ENCODE measurements at regions not wholly inside any gene's neighbourhood (a gene's known extent, or its start where the extent isn't known, plus 50 kb on each side); places are given as distances from the start of the nearest gene placed in this dataset.

DNA sequence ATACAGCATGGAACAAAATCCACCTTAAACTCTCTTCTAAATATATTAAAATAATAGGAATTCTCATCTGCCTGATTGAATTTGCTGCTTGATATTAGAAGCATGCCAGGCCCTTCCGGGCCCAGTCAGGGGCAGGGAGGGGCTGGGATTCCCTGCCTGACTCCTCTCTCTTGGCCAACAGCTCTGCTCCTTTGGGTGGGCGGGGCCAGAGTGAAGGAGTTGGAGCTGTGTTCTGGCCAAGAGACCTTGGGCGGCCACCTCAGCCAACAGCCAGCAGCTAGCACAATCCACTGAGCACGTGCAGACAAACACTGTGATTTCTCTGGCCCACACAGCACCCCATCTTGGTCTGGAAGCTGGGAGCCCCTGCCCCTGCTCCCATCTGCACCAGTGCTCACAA is 140.3 kb downstream of the PJA1 start:
- no peak for DNase-seq

DNA sequence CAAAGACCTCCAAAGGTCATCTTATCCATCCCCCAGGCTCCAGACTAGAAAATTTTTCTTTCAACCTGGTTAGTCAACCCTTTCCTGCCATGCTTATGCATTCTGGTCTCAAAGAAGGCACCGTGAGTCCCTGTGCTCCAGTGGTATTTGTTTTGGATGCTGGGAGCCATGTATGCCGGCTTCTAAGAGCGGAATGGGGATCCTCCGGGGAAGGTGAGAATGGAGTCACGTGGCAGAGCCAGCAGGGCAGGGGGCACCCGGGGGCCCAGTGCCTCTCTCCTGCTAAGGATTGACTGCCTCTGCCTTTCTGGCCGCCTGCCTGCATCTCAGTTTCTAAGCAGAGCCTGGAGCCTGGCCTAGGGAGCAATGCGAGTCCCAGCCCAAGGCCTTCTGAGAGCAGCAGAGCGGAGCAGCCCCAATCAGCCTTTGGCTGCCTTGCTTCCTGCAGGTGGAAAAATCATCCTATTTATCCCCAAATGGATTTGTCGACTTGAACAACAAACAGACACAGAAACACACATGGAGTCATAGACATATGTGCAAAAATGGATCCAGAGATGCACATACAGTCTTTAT is 141.0 kb downstream of the PJA1 start:
- DNase-seq, result no peak

DNA sequence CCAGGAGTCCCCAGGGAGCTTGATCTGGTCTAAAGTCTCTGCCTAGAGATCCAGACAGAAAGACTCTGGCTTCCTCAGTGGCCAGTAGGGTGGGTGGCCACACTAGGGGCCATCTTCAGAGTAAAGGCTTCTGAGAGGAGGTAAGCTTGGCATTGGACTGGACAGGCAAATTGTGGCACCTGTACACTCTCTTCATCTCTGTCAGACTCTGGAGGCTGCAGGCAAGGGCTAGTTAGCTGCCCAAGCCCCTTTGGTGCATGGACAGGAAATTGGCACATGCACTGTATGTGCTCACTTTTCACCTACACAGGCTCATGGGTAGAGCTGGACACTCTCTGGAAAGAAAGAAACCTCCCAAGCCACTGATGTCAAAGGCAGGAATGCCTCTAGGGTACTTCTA is 142.8 kb downstream of the PJA1 start:
- DNase-seq, result no peak

DNA sequence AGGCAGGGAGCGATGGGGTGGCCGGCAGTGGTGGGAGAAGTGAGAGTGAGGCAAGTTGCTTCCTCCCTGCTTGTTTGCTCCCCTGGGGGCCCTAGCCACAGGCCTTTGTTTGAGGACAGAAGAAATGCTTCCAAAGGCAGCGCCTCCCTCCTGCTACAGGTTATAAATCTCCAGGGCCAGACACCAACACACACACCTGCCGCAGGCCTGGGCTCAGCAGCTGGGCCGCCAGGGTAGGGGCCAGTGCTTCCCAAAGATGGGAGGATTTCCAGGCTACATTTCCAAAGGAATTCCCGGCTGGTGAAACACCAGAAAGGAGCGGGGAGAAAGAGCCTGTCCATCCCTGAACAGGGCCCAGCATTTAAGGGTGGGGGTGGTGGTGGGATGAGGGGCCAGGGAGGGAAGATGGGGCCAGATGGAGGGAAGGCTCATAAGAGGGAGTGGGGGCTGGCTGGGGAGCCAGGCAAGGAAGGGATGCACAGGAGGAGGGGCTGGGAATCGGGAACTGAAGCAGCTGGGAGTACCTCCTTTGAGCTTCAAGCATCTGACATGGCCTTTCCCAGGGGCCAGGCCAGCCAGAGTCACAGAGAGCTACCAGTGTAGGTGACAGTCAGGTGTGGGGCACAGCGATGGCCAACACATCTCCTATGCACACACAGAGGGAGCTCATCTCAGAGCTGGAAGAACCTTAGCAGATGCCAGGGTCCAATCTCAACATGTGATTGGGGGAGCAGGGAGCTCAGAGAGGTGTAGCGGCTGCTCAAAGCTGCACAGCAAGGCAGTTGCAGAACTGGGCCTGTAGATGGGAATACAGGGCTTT is 143.9 kb downstream of the PJA1 start:
- DNase-seq, result no peak

DNA sequence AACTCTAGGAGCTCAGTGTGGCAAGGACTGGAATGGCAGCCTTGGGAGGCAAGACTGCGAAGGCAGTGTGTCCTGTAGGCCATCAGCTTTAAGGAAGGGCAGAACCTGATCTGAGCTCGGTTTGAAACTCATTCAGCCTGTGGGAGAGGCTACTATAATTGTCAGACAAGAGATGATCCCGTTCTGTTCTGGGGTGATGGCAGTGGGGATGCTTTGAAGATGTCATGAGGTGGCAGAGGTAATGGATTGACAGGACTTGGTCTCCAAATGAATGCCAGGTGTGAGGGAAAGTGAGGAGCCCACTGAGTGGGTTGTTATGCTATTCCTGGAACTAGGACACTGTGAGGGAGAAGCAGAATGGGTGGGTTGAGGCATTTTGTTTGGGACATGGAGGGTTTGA is 144.9 kb downstream of the PJA1 start:
- no peak for DNase-seq

DNA sequence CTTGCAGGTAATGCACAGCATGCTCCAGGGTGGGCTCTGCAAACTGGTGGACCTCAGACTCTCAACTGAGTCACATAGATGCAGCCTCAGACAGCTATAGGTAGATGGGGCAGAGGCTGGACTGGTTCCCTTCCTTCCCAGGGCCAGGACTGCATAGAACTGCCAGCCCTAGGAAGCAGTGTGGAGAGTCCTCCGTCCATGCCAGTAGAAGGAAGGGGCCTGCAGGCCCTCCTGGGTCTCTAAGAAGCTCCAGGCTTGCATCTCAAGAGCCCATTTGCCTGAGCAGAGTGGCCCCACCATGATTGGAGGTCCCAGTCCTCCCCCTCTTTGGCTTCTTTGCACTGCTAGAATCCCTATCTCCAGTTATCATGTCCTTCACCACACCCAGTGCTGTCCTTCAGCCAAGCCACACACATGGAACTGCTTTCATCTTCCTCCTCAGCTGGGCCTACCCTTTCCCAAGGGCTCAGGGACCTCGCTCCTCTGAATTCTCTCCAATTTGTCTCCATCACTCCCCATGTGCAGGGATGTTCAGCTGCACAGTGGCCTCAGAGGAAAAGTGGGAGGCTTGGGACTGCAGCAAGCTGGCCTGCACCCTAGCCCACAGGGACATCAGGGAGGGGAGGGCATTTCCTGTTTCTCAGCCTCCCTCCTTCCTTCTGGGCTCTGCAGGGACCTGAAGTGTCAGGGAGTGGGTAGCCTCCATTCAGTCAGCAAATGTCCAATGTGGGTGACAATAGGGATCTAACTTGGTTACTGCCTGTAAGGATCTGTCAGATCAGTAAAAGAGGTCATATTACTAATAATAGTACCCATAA is 146.0 kb downstream of the PJA1 start:
- no peak for DNase-seq

DNA sequence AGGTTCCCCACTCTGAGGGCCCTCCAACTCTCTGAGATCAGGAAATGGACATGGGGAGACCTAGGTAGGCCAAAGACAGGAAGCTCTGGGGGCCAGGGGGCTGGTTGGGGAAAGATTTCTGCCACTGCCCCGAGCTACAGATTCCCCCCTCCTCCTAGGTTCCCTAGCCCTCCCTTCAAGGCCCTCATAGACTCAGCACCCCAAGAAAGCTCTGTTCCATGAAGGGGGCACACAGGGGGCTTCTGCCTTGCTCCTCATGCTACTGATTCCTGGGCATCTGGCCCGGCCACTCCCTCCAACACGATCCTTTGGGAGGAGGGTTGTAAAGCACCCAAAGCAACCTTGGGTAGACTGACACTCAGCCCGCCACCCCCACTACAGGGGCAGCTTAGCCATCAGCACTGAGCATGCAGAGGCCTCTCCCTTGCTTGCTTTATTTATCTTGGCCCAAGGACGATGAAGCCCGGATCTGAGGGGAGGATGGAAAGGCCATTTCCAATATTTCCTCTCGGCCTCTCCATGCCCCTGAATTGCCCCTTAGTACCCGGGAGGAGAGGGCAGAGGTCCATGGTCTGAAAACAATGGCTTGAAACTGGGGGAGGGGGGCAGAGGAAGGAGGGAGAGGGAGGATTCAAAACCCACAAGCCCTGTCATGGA is 146.7 kb downstream of the PJA1 start:
- no peak for DNase-seq

DNA sequence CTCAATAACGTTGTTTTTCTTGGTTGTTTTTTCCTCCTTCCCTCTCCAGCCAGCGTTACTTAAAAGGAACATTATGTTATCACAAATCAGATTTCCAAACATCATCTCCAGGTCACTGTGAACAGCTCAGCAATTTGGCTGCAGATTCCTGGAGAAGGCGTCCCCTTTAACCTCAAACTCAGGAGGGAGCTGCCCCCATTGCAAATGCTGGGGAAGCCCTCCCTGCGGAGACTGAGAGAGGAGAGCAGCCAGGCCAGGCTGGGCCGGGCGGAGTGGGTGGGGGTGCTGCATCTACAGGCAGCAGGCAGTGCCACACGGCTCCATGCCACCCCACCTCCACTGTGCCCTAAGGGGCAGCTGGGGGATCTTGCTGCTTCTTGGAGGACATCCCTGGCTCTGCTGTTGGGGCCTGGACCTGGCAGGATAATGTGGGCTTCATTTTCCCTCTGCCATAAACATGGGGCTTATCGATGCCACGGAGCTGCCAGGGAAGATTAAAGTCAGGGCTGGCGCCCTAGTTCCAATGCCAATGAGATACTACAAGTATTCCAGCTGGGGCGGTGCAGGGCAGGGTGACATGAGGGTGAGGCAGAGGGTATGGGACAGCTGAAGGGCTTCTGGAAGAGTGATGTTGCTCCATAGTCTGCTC is 148.8 kb downstream of the PJA1 start:
- DNase-seq, result no peak

DNA sequence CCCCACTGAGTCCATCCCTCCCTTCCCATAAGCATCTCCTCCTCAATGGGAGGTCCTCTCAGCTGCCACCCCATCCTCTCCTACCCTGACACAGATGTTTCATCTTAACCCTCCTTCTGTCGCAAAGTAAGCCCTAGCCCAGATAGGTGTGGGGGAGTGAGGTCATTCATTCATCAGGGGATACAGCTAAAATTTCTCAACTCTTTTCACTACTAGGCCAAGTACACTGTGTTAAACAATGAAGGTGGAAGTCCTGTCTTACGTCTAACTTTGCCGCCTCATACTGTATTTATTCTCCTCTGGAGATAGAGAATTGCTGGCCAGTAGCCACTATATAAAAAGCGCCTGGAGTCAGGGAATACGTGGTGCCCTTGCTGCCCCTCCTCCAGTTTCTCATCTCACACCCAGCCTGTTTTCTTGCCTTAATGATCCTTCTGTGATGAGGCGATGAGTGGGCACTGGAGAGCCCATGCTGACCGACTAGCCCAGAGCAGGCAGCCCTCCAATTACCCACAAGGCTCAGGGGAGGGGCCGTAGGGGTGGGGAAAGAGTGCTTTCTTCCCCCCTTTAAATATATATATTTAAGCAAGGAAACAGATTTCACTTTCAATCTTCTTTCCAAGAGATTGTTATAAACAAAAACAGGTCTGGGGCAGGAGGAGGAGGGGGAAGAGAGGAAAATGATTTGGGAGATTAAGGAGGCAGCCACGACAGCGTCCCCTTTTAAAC is 149.5 kb downstream of the PJA1 start:
- no peak for DNase-seq

DNA sequence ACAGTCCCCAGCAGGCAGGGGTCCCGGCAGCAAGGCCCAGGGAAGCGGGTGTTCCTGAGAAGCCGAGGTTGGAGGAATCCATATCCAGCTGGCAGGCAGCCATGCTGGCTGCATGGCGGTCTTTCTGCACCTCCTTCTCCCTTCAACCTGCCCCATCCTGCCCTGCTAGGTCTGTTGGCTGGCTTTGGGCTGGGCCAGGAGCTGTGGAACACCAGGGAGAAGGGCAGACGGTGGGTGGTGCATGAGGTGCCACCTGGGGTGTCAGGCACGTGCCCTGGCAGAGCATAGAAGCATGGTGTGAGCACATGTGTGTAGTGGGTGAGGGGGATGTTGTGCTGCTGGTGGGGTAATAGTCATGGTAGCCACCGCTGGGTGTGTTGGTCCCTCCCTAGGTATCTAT is 150.1 kb downstream of the PJA1 start:
- DNase-seq, result no peak

DNA sequence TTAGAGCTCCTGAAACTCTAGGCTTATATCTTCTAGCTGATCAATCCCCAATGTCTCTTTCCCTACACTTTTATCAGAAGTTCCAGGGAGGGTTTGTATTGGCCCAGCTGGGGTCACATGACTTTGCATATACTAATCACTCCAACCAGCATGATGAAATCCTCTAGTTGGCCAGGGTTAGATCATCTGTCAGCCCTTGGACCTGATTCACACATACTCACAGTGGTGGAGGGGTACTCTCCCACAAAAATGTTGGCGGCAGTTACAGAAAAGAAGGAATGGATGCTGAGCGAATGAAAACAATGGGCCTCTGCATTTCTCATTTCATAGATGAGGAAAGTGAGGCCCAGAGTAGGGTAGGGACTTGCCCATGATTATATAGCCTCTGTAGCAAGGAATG is 151.1 kb downstream of the PJA1 start:
- DNase-seq, result no peak

DNA sequence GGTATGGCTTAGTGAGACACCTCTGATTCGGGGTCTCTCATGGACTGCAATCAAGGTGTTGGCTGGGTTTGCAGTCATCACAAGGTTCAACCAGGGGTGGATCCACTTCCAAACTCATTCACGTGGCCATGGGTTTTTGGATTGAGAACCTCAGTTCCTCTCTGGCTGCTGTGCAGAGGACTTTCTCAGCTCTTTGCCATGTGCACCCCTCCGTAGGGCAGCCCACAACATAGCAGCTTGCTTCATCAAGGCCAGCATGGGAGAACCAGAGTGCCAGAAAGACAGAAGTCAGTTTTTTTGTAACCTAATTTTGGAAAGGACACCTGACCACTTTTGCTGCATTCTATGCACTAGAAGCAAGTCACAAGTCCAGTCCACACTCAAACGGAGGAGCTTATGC is 154.9 kb downstream of the PJA1 start:
- no peak for DNase-seq

DNA sequence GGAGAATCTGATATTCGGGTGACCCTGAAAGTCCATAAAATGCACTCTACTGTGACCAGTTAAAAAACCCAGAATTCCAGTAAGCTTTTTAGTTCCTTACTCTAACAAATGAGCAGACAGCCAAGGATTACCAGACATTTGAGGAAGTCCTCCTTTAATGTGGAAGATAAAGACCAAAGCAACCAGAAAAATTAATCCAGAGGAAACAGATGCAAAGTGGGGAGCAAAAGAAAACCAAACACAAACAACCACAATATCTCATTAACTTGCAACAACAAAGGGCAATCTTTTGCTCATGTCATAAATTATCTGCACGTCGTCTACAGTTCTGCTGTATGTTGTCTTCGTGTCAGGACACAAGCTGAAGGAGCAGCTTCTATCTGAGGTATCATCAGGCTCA is 164.4 kb downstream of the PJA1 start:
- DNase-seq, result no peak

DNA sequence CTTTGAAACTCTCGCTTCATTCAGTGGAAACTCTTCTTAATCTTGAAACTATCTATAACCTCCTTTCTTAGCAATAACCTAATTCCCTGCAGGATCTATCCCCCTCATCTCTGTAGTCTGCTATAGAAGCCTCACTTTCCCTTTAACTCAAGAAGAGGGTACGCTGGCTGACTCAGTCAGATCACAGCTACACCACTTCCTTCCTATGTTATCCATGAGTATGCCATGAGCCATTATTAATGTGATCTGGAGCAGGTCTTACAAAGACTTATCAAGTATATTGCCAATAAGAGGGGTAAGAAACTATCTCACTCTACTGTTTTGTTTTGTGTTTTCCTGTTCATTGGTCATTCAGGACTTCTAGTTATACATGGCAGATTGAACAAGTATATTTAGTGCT is 165.3 kb downstream of the PJA1 start:
- DNase-seq, result no peak

DNA sequence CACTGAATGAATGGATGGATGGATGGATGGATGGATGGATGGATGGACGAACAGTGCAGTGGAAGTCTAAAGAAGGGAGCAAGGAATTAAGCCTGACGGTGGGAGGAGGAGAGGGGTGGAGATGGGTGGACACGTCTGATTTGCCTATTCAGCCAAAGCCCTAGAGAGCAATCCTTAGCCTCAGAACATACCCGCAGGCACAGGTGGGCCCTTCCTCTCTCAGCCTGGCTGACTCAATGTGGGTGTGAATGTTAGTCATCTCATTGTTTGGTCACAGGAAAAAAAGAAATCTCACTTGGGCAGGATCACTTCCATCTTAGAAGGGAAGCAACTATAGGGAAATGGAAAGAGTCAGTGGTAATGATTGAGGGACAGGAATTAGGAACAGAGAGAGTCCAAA is 165.9 kb downstream of the PJA1 start:
- DNase-seq, result no peak

DNA sequence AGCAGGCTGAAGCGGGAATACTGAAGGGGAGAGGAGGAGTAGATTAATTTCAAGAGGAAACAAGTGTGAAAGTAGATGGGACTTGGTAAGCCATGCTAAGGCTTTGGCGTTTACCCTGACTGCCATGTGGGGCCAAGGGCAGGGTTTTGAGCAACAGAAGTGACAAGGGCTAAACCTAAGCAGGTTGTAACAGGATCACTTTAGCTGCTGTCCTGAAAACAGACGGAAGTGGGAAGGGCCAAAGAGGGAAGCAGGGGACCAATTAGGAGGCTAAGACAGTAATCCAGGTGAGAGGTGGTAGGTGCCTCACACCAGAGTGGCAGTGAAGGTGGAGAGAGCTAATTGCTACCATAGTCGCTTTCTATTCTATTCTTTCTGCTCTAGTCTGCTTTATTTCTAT is 166.5 kb downstream of the PJA1 start:
- DNase-seq, result no peak

DNA sequence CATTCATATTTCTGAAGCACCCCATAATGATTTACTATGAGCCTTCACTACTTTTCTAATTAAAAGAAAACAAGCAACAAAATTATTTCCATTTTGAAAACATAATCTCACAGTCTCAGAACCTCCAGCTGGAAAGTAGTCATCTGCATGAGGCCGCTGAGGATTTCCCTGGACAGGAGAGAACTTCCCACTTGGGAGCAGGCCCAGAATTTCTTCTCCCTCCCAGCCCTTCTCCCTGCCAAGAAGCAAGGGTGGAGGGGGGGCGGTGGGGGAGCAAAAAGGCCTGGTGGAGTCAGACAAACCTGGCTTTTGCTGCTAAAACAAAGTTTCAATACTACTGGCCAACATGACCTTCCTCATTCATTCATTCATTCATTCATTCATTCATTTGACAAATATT is 167.3 kb downstream of the PJA1 start:
- DNase-seq, result no peak

DNA sequence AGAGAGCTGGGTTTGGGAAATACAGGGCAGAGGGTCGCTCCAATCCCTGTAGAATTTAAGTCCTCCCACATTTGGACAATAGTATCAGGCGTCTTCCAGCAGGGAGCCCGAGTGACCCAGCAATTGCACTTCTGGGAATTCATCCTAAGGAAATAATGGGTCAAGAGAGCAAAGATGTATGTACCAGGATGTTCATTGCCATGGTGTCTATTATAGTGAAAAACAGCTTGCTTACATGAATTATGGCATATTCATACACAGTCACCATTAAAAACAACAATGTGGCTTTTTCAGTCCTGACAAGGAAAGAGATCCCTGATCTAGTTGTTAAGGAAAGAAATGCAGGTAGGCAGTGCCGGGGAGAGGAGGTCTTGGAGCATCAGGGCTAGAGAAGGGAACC is 167.7 kb downstream of the PJA1 start:
- no peak for DNase-seq

DNA sequence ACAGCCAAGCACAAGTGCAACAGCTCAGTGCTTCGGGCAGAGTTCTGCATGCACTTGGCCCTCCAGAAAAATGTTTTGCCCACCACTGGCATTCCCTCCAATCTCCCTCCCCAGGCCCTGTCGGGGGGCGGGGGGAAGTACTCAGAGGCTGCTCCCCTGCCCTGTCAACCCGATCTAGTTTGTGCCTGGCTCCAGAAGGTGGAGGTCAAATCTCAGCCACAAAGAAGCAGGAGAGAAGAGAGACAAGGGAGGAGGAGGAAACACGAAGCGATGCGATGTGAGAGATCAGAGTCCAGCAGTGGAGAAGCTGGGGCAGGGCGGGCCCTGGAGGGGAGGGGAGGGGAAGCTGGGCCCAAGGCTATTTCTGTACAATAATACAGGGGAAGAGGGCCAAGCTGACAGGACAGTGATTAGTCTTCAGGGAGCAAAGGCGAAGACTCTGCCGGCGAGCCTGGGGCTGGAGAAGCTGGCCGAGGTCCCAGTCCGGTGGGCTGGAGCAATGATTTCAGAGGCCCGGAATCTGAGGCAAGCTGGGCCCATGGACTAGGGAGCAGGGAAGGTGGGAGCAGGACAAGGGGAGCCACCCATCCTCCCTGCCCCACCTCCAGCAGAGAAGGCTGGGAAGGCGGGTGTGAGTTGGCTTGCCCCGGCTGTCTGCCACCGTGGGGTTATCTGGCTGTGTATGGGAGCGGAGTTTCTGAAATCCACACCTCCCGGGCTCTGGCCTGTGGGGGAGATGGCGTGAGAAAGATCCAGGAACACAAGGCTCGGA is 167.1 kb downstream of the EFNB1 start:
- DNase-seq, result no peak

DNA sequence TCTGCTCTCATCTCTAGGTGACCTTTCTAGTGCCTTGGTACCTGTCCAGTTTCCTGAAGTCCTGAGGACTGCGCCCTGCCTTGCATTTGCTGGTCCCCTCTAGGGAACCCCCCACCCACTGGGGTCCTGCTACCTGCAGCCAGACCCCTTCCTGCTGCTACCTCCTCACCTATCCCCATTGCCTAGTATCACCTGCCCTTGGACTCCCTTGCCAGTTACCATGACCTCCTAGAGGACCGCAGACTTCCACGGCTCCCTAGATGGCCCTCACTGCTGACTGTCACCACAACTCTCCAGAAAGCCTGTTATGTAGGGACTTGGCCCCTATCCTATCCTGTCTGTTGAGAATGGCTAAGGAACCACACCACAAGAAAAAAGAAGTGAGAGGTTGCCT is 166.6 kb downstream of the EFNB1 start:
- no peak for DNase-seq

DNA sequence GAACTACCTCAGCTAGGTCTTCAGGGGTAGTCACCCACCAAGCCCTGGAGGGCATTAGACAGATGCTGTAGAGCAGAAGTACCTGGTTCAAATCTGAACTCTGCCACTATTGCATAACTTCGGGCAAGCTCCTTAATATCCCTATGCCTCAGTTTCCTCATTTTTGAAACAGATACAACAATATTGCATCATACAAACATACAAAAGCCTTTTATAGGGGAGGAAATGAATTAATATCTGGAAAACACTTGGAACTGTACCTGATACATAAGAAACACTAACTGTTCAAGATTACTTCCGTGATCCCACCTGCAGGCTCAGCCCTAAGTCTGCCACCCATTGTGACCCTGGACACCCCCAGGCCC is 166.1 kb downstream of the EFNB1 start:
- DNase-seq, result no peak
